Fibroblast of lung (primary cell): ENCODE measurements at regions not wholly inside any gene's neighbourhood (a gene's known extent, or its start where the extent isn't known, plus 50 kb on each side); places are given as distances from the start of the nearest gene placed in this dataset.
A peak's percentile ranks its signal among the peaks of the same experiment; 100 is the strongest.

ENCODE experiments used
- DNase-seq, 2 donors: peaks; one replicate each; pipeline versions ENCODE4 v3.0.0 to v3.0.0-alpha.2; 2010; ENCODE audit warnings: low read depth in 2 of 2
- H2AFZ ChIP-seq: 2 replicates; pipeline ENCODE4 v1.5.1; 2012; ENCODE audit warnings: low read length, control low read depth, inconsistent platforms
- H3K27ac ChIP-seq: 2 replicates; pipeline ENCODE4 v1.5.1; 2011; ENCODE audit warnings: low read length, control low read depth; ENCODE audit not compliant: insufficient read depth
- H3K27me3 ChIP-seq: 2 replicates; pipeline ENCODE4 v1.5.1; 2011; ENCODE audit warnings: mild to moderate bottlenecking, low read length; ENCODE audit not compliant: control insufficient read depth, insufficient read depth
- H3K36me3 ChIP-seq: 2 replicates; pipeline ENCODE4 v1.5.1; 2011; ENCODE audit warnings: low read length; ENCODE audit not compliant: control insufficient read depth, insufficient read depth
- H3K4me1 ChIP-seq: 2 replicates; pipeline ENCODE4 v1.5.1; 2011; ENCODE audit warnings: low read length; ENCODE audit not compliant: control insufficient read depth, insufficient read depth; ENCODE audit errors: extremely low read depth
- H3K4me2 ChIP-seq: 2 replicates; pipeline ENCODE4 v1.5.1; 2011; ENCODE audit warnings: low read length, control low read depth; ENCODE audit not compliant: insufficient read depth; ENCODE audit errors: extremely low read depth
- H3K4me3 ChIP-seq, 4 experiments: fragments of 200-600 bp in 1 of 4; sonication (generic) in 1 of 4; replicated peaks in 1 of 4; 2 replicates each; pipeline ENCODE4 v1.5.1; 2011 to 2016; ENCODE audit warnings: low read length in 4 of 4, low read depth in 3 of 4, mild to moderate bottlenecking in 3 of 4, control low read depth in 2 of 4, inconsistent platforms in 1 of 4, mixed read lengths in 1 of 4; ENCODE audit not compliant: insufficient read depth in 1 of 4; ENCODE audit errors: control extremely low read depth in 1 of 4
- H3K79me2 ChIP-seq: 2 replicates; pipeline ENCODE4 v1.5.1; 2012; ENCODE audit warnings: mild to moderate bottlenecking, low read length, inconsistent platforms; ENCODE audit not compliant: control insufficient read depth, insufficient read depth
- H3K9ac ChIP-seq: 2 replicates; pipeline ENCODE4 v1.5.1; 2011; ENCODE audit warnings: mild to moderate bottlenecking, low read length, control low read depth; ENCODE audit not compliant: insufficient read depth
- H3K9me3 ChIP-seq: 2 replicates; pipeline ENCODE4 v1.5.1; 2012; ENCODE audit warnings: low read depth, low read length; ENCODE audit not compliant: control insufficient read depth, insufficient read depth
- H4K20me1 ChIP-seq: 2 replicates; pipeline ENCODE4 v1.5.1; 2011; ENCODE audit warnings: low read length; ENCODE audit not compliant: control insufficient read depth, insufficient read depth; ENCODE audit errors: extremely low read depth
- CTCF ChIP-seq, 2 donors: IDR thresholded peaks in 1 of 2; conservative IDR thresholded peaks in 1 of 2; 1 replicate in 1 of 2; 2 replicates in 1 of 2; pipeline ENCODE4 v1.5.1; 2011 to 2012; ENCODE audit warnings: low read length in 2 of 2, control low read depth in 1 of 2, inconsistent platforms in 1 of 2, low read depth in 1 of 2, mild to moderate bottlenecking in 1 of 2
- EZH2 ChIP-seq: IDR thresholded peaks from 2 replicates; pipeline ENCODE4 v1.5.1; 2012; ENCODE audit warnings: low read length, control low read depth, mild to moderate bottlenecking; ENCODE audit errors: missing control alignments

GRCh38 chr9:95645579-95645978, 128.8 kb upstream of the PTCH1 start:
- no peak for DNase-seq
- Histone ChIP-seq H3K9me3 (no peaks in the 10 kb centered on the region), H3K4me3 (no peak overlapping the region), H3K27ac (no peak overlapping the region), H3K4me1 (no peaks in the 10 kb centered on the region), H3K79me2 (no peaks in the 10 kb centered on the region), H4K20me1 (no peaks in the 10 kb centered on the region), H3K9ac (no peak overlapping the region), H3K4me2 (no peak overlapping the region), H2AFZ (no peak overlapping the region), H3K27me3 (no peaks in the 10 kb centered on the region), H3K36me3 (no peaks in the 10 kb centered on the region)
- no peak for TF ChIP-seq EZH2
- TF ChIP-seq CTCF (conservative IDR thresholded peaks at IDR 0.05 in 1 of 2, IDR thresholded peaks at IDR 0.05 in 1 of 2; ENCODE audit: low read depth in 1 of 2, low read length in 2 of 2), result no peak

- TF ChIP-seq CTCF (conservative IDR thresholded peaks at IDR 0.05 in 1 of 2, IDR thresholded peaks at IDR 0.05 in 1 of 2; ENCODE audit: low read depth in 1 of 2, low read length in 2 of 2) (no peak), EZH2 (no peak)
- H3K4me3 ChIP-seq, result no peak overlapping the region
- peak; percentile 43 to 59 for DNase-seq
Observed at GRCh38 chr9:95644377-95644776, 127.6 kb upstream of the PTCH1 start.

GRCh38 chr9:95643619-95644018, 126.8 kb upstream of the PTCH1 start:
- H3K9ac ChIP-seq, result no peak overlapping the region
- H3K4me3 ChIP-seq, result no peak overlapping the region
- no peaks in the 10 kb centered on the region for H3K9me3 ChIP-seq
- no peak overlapping the region for H2AFZ ChIP-seq
- no peaks in the 10 kb centered on the region for H3K36me3 ChIP-seq
- H3K4me1 ChIP-seq, result no peaks in the 10 kb centered on the region
- H3K79me2 ChIP-seq, result no peaks in the 10 kb centered on the region
- no peak overlapping the region for H3K4me2 ChIP-seq
- H3K27ac ChIP-seq, result no peak overlapping the region
- DNase-seq, result no peak
- H4K20me1 ChIP-seq, result no peaks in the 10 kb centered on the region
- H3K27me3 ChIP-seq, result no peaks in the 10 kb centered on the region
- no peak for TF ChIP-seq CTCF (conservative IDR thresholded peaks at IDR 0.05 in 1 of 2, IDR thresholded peaks at IDR 0.05 in 1 of 2; ENCODE audit: low read depth in 1 of 2, low read length in 2 of 2)
- no peak for TF ChIP-seq EZH2

More at GRCh38 chr9:95644377-95644776, 127.6 kb upstream of the PTCH1 start:
- no peaks in the 10 kb centered on the region for H4K20me1 ChIP-seq
- no peak overlapping the region for H2AFZ ChIP-seq
- H3K27me3 ChIP-seq, result no peaks in the 10 kb centered on the region
- no peaks in the 10 kb centered on the region for H3K79me2 ChIP-seq
- H3K27ac ChIP-seq, result no peak overlapping the region
- no peaks in the 10 kb centered on the region for H3K4me1 ChIP-seq
- H3K36me3 ChIP-seq, result no peaks in the 10 kb centered on the region
- H3K9ac ChIP-seq, result no peak overlapping the region
- no peaks in the 10 kb centered on the region for H3K9me3 ChIP-seq
- no peak overlapping the region for H3K4me2 ChIP-seq
